Fibroblast of skin of left biceps (primary cell): ENCODE measurements at regions not wholly inside any gene's neighbourhood (a gene's known extent, or its start where the extent isn't known, plus 50 kb on each side); places are given as distances from the start of the nearest gene placed in this dataset.
"Not testable (repeated sequence)": the region's sequence is repeated elsewhere in the genome, so short reads cannot be mapped to it uniquely, and the experiment has no call there.

Source experiments
- DNase-seq, 2 experiments: peaks; one replicate each; pipeline ENCODE4 v3.0.0-alpha.2; 2013; ENCODE audit warnings: low read depth in 2 of 2

- DNase-seq: not testable (repeated sequence)
Observed at GRCh38 chr1:121573881-121574504, 389.2 kb downstream of the SRGAP2C start.

- DNase-seq: not testable (repeated sequence)
Observed at GRCh38 chr1:121574505-121574899, 389.7 kb downstream of the SRGAP2C start.

GRCh38 chr1:121582898-121583297 lies 398.1 kb downstream of the SRGAP2C start:
- DNase-seq: not testable (repeated sequence)

GRCh38 chr1:121586369-121587229 lies 401.8 kb downstream of the SRGAP2C start:
- DNase-seq: no peak

- no peak for DNase-seq
Observed at GRCh38 chr1:121587230-121587569, 402.4 kb downstream of the SRGAP2C start.

- DNase-seq: no peak
Observed at GRCh38 chr1:121587777-121588176, 403.0 kb downstream of the SRGAP2C start.

- no peak for DNase-seq
Observed at GRCh38 chr1:121594096-121594495, 409.3 kb downstream of the SRGAP2C start.

- no peak for DNase-seq
Observed at GRCh38 chr1:121595089-121595488, 410.3 kb downstream of the SRGAP2C start.

- not testable (repeated sequence) for DNase-seq
Observed at GRCh38 chr1:121604843-121605444, 420.2 kb downstream of the SRGAP2C start.

GRCh38 chr1:121607499-121607898 lies 422.7 kb downstream of the SRGAP2C start:
- not testable (repeated sequence) for DNase-seq
